Renal cortical epithelial cell (primary cell): ENCODE measurements at regions not wholly inside any gene's neighbourhood (a gene's known extent, or its start where the extent isn't known, plus 50 kb on each side); places are given as distances from the start of the nearest gene placed in this dataset.
A peak's percentile ranks its signal among the peaks of the same experiment; 100 is the strongest.
"Not testable (repeated sequence)": the region's sequence is repeated elsewhere in the genome, so short reads cannot be mapped to it uniquely, and the experiment has no call there.

Experiments
- DNase-seq: peaks from one replicate; pipeline ENCODE4 v3.0.0-alpha.2; 2011; ENCODE audit warnings: low read depth

- DNase-seq: peak; percentile 95
Measured at GRCh38 chrX:41002026-41002425, 83.2 kb upstream of the USP9X start.

- DNase-seq: no peak
Measured at GRCh38 chrX:41003506-41004270, 81.6 kb upstream of the USP9X start.

GRCh38 chrX:41005445-41005992, 79.7 kb upstream of the USP9X start:
- no peak for DNase-seq

GRCh38 chrX:41009850-41010846, 75.1 kb upstream of the USP9X start:
- DNase-seq: peak; percentile 88

- DNase-seq: peak; percentile 27
Measured at GRCh38 chrX:41014776-41015360, 70.4 kb upstream of the USP9X start.

GRCh38 chrX:41017785-41018184, 67.5 kb upstream of the USP9X start:
- DNase-seq: not testable (repeated sequence)

- DNase-seq: not testable (repeated sequence)
Measured at GRCh38 chrX:41018391-41019040, 66.7 kb upstream of the USP9X start.

- no peak for DNase-seq
Measured at GRCh38 chrX:41019041-41019392, 66.2 kb upstream of the USP9X start.

GRCh38 chrX:41022566-41022965, 62.7 kb upstream of the USP9X start:
- DNase-seq: peak; percentile 83

- DNase-seq: no peak
Measured at GRCh38 chrX:41023098-41023497, 62.1 kb upstream of the USP9X start.

GRCh38 chrX:41024335-41024734, 60.9 kb upstream of the USP9X start:
- not testable (repeated sequence) for DNase-seq

GRCh38 chrX:41024755-41025154, 60.5 kb upstream of the USP9X start:
- no peak for DNase-seq

- no peak for DNase-seq
Measured at GRCh38 chrX:41025926-41026701, 59.1 kb upstream of the USP9X start.

GRCh38 chrX:41026702-41027078, 58.6 kb upstream of the USP9X start:
- DNase-seq: no peak

GRCh38 chrX:41029332-41029731, 55.9 kb upstream of the USP9X start:
- no peak for DNase-seq

GRCh38 chrX:41031256-41031967, 53.8 kb upstream of the USP9X start:
- DNase-seq: no peak

- DNase-seq: no peak
Measured at GRCh38 chrX:41033299-41033698, 51.9 kb upstream of the USP9X start.

GRCh38 chrX:41034902-41035301, 50.3 kb upstream of the USP9X start:
- not testable (repeated sequence) for DNase-seq
